SH-SY5Y (cell line): ENCODE measurements at regions not wholly inside any gene's neighbourhood (a gene's known extent, or its start where the extent isn't known, plus 50 kb on each side); places are given as distances from the start of the nearest gene placed in this dataset.

Source experiments
- GATA2 ChIP-seq: IDR thresholded peaks from 2 replicates; pipeline ENCODE4 v1.6.1; 2011; ENCODE audit warnings: mild to moderate bottlenecking, low read depth, low read length
- GATA3 ChIP-seq: IDR thresholded peaks from 2 replicates; pipeline ENCODE4 v1.6.1; 2011; ENCODE audit warnings: low read depth, mild to moderate bottlenecking, low read length, moderate library complexity

GRCh38 chr13:109939180-109939579 lies 152.8 kb upstream of the IRS2 start:
- TF ChIP-seq GATA2 (no peak), GATA3 (no peak)
